Right lung (tissue), 2 donors: ENCODE measurements at regions not wholly inside any gene's neighbourhood (a gene's known extent, or its start where the extent isn't known, plus 50 kb on each side); places are given as distances from the start of the nearest gene placed in this dataset.
"Not testable (repeated sequence)": the region's sequence is repeated elsewhere in the genome, so short reads cannot be mapped to it uniquely, and the experiment has no call there.

Experiments used
- DNase-seq, 2 donors: peaks; one replicate each; pipeline ENCODE4 v3.0.0-alpha.2; 2013

GRCh38 chr12:118536306-118536906 is 160.1 kb downstream of the SUDS3 start:
- no peak for DNase-seq

- no peak for DNase-seq
Observed at GRCh38 chr12:118537481-118537917, 161.1 kb downstream of the SUDS3 start.

GRCh38 chr12:118541071-118541470 is 164.7 kb downstream of the SUDS3 start:
- no peak for DNase-seq

DNA sequence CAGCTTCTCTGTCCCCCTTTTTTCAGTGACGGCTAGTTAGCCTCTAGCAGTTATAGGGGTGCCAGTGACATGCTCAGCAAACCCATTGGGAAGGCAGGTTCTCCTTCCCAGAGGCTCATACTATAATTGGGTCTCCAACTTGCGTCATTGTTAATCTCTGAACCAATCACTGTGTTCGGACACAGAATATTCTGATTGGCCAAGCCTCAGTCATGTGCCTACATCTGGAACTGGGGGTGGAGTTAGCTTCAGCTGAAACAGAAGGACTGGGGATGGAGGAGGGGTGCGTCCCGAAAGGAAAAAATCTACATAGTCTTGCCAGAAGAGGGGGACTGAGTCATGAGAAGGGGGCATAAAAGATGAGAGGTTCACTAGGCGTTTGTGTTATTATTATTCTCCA is 165.6 kb downstream of the SUDS3 start:
- DNase-seq, result no peak

GRCh38 chr12:118543651-118544050 is 167.3 kb downstream of the SUDS3 start:
- no peak for DNase-seq

DNA sequence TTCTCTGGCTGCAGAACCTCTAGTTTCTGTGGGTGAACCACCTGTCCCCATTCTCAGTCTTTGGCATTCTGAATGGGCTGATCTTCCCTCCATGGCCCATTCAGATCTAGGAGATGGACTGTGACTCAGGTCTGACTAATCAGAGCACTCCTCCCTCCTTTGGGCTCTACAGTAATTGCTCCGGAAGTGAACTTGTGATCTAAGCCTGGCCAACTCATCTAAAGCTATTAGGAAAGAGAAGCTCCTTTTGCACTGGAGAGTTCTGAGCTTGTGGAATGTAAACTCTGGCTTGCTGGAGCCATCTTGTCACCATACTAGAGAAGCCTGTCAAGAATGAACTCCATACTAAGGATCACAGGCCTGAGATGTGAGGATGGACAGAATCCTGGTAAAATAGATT is 168.2 kb downstream of the SUDS3 start:
- no peak for DNase-seq

- DNase-seq, result not testable (repeated sequence)
Observed at GRCh38 chr12:118547606-118548005, 171.3 kb downstream of the SUDS3 start.

DNA sequence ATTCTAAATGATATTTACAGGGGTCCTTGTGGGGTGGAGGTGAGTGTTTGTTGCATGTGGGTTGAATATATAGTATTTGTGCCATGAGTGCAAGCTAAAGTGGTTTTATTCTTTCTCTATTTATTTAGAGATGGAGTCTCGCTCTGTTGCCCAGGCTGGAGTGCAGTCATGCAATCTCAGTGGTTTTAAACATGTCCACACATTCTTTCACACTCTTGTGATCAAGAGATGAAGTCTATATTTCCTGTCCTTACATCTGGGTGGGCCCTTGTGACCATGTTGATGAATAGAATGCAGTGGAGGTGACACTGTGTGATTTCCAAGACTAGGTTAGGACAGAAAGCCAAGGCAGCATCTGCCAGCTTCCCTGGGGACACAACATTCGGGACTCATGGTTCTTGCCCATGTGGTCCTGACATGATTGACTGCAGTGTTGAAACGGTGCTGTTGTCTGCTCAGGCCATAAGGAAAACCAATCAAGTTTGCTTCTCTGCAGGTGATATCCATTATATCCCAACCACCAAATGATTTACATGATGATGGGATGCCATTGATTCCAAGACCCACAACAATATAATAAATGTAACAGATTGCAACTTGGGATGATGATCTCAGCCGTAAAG is 172.6 kb downstream of the SUDS3 start:
- no peak for DNase-seq

DNA sequence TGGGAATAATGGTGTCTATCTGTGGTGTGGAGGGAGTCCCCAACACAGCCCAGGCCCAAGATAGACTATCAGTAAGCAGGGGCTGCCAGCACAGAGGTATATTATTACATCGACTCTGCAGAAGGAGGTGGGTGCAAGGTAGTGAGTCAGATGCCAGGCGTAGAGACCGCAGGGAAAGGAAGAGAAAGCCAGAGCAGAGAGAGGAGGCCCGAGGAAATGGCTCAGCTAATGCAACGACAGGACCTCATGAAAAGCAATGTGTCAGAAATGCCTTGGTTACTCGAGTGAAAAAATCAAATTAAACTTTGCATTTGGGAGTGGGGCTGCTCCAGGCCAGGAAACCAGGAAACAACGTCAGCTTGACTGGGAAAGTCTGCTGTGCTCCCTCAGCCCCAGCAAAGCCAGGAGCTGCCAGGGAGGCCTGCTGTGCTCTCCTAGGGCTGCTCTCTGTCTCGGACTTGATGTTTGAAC is 173.2 kb downstream of the SUDS3 start:
- no peak for DNase-seq

- no peak for DNase-seq
Observed at GRCh38 chr12:118553856-118554504, 177.6 kb downstream of the SUDS3 start.

GRCh38 chr12:118558941-118559340 is 182.6 kb downstream of the SUDS3 start:
- no peak for DNase-seq

DNA sequence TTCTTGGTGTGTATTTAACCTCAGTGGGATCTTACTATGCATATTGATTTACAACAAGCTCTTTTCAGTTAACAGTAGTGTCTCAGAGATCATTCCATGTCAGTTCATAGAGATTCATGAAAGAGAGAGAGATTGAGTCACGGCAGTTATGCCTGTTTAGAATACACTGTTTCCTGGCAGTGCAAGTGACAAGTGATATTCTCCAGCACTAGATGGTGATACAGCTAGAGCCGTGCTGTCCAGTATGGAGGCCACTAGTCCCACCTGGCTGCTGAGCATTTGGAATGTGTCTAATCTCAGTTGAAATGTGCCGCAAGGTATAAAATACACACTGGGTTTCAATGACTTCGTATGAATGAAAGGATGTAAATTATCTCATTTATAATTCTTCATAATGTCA is 184.4 kb downstream of the SUDS3 start:
- no peak for DNase-seq

- no peak for DNase-seq
Observed at GRCh38 chr12:118571730-118572129, 195.4 kb downstream of the SUDS3 start.

DNA sequence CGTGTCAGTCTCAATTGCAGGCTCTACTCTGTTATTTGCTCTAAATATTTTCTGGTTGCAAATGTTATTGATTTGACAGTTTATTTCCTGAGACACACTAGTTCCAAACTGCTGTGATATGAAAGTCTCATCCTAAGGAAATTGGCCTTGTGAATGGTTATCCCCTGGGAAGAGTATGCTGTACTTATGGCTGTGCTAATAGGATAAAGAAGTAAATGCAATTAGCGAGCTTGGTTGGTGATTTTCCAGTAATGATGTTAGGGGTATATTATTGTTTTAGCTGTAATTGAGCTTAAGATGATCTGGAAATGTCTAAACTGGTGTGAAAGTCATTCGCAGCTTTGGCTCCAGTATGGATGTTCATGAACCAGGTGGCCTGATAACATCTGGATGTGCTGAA is 197.9 kb downstream of the SUDS3 start:
- DNase-seq, result no peak

DNA sequence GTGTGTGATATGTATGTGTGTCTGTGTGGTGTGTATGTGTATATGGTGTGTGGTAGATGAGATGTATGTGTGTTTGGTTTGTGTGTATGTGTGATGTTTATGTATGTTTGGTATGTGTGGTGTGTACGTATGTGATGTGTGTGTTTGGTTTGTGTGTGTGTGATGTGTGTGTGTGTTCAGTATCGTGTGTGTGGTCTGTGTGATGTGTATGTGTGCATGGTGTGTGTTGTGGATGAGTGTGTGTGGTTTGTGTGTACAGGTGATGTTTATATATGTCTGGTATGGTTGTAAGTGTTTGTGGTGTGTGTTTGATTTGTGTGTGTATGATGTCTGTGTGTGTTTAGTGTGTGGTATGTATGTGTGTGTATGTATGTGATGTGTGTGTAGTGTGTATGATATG is 199.4 kb downstream of the SUDS3 start:
- DNase-seq, result no peak

DNA sequence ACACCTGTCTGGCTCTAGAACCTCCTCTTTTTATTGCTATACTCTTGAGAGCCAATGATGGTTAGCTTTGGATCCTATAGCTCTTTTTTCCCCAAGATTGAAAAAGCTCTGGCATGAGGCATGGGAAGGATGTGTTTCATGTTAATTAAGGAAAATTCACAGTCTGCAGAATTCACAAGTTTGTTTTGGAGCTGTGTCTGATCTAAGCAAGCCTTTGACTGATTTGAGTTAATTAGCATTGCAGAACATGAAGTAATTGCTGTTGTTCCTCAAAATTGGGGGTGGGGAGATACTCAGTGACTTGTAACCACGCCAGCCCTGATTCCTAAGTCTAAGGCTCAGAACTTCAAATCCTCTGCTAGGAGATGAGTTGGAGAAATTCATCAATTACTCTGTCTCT is 205.0 kb downstream of the SUDS3 start:
- no peak for DNase-seq

DNA sequence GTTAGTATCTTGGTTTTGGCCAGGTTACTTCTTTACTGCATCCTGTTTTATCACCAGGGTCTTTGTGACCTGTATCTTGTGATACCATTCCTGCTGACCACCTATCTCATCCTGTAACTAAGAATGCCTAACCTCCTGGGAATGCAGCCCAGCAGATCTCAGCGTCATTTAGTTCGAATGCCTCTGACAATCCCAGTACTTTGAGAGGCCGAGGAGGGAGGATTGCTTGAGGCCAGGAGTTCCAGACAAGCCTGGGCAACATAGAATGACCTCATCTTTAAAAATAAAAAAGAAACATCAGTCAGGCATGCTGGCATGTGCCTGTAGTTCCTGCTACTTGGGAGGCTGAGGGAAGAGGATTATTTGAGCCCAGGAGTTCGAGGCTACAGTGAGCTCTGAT is 206.5 kb downstream of the SUDS3 start:
- no peak for DNase-seq

GRCh38 chr12:118586433-118586832 is 210.1 kb downstream of the SUDS3 start:
- no peak for DNase-seq

DNA sequence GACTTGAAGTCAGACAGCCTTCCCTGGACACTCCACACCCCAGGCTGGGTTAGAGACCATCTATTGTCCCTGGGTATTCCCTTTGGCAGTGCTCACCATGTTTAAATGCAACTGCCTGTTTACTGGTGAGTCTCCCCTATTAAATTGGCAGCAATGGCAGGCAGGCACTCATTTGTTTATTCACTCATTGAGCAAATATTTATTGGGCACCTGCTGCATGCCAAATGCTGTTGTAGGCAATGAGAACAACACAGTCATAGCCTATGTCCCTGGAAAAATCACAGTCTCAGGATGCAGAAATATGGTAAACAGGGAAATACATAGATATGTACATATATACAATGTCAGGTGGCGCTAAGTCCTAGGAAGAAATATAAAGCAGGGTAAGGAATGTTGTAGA is 212.8 kb downstream of the SUDS3 start:
- DNase-seq, result no peak

GRCh38 chr12:118590406-118591150 is 214.2 kb downstream of the SUDS3 start:
- no peak for DNase-seq

GRCh38 chr12:118603610-118604361 is 227.4 kb downstream of the SUDS3 start:
- no peak for DNase-seq

- DNase-seq, result no peak
Observed at GRCh38 chr12:118606690-118607089, 230.3 kb downstream of the SUDS3 start.
